HepG2 (cell line): ENCODE measurements at regions not wholly inside any gene's neighbourhood (a gene's known extent, or its start where the extent isn't known, plus 50 kb on each side); places are given as distances from the start of the nearest gene placed in this dataset.

Experiments
- ATAC-seq: fragments of 200-7000 bp; cut with Tn5 transposase; 3 replicates; pipeline ENCODE4 v1.9.1; 2020; ENCODE audit warnings: mild to moderate bottlenecking, moderate library complexity
- BruUV-seq: library from RNA; stranded (reverse); fragments of 400-500 nt; replicated peaks from 2 replicates; lab custom pipeline; 2021; lab: Mats Ljungman, UMichigan
- CTCF ChIA-PET: fragments of 300-600 bp; formaldehyde crosslinking; extraction: SDS; loops from one replicate; lab custom pipeline; 2021; ENCODE audit warnings: low total read pairs, inconsistent platforms, low intra/inter-chr PET ratio; lab: Yijun Ruan, JAX
- POLR2A ChIA-PET: fragments of 350-600 bp; sonication (Branson Sonifier 250); formaldehyde crosslinking; loops from one replicate; lab custom pipeline; 2020; ENCODE audit warnings: antibody characterized with exemption, inconsistent platforms; lab: Yijun Ruan, JAX
- DNase-seq: peaks from one replicate; pipeline ENCODE4 v3.0.0-alpha.2; 2015; ENCODE audit warnings: low spot score
- FAIRE-seq: peaks from 3 replicates; lab custom pipeline; 2011; peaks lifted over from hg19 to GRCh38; lab: Jason Lieb, UNC
- H2AFZ ChIP-seq: one replicate; pipeline ENCODE4 v1.6.1; 2011; ENCODE audit warnings: low read length, inconsistent platforms
- H3K27ac ChIP-seq: fragments of 300-600 bp; 3 replicates; pipeline ENCODE4 v1.8.0; 2011; ENCODE audit warnings: mixed run types, mild to moderate bottlenecking, mixed read lengths, low read length, inconsistent platforms; ENCODE audit not compliant: insufficient read depth; ENCODE audit errors: extremely low read length
- H3K27me3 ChIP-seq, 2 experiments: fragments of 200-600 bp in 1 of 2; 2 replicates in 1 of 2; 3 replicates in 1 of 2; pipeline versions ENCODE4 v1.6.0 to v1.8.0; 2011; ENCODE audit warnings: low read length in 2 of 2, mild to moderate bottlenecking in 2 of 2, moderate library complexity in 2 of 2, inconsistent platforms in 1 of 2; ENCODE audit not compliant: insufficient read depth in 2 of 2, control insufficient read depth in 1 of 2
- H3K36me3 ChIP-seq, 2 experiments: fragments of 200-600 bp in 1 of 2; replicated peaks in 1 of 2; 2 replicates in 1 of 2; 3 replicates in 1 of 2; pipeline versions ENCODE4 v1.5.1 to v1.8.0; 2011; ENCODE audit warnings: low read length in 2 of 2, inconsistent platforms in 1 of 2; ENCODE audit not compliant: insufficient read depth in 2 of 2, control insufficient read depth in 1 of 2
- H3K4me1 ChIP-seq: 2 replicates; pipeline ENCODE4 v1.5.1; 2012; ENCODE audit warnings: low read length, inconsistent platforms; ENCODE audit not compliant: insufficient read depth
- H3K4me2 ChIP-seq: 2 replicates; pipeline ENCODE4 v1.6.0; 2011; ENCODE audit warnings: low read depth, low read length, inconsistent platforms
- H3K4me3 ChIP-seq, 3 experiments: fragments of 200-600 bp in 1 of 3; sonication (generic), shearing (Covaris generic) in 1 of 3; replicated peaks in 1 of 3; 2 replicates each; pipeline ENCODE4 v1.5.1; 2011 to 2016; ENCODE audit warnings: low read length in 3 of 3, inconsistent platforms in 2 of 3, low read depth in 2 of 3, mild to moderate bottlenecking in 2 of 3, control low read depth in 1 of 3, mixed read lengths in 1 of 3; ENCODE audit not compliant: insufficient read depth in 1 of 3
- H3K79me2 ChIP-seq: one replicate; pipeline ENCODE4 v1.6.1; 2011; ENCODE audit warnings: low read length, inconsistent platforms; ENCODE audit not compliant: insufficient read depth
- H3K9ac ChIP-seq: 2 replicates; pipeline ENCODE4 v1.6.0; 2011; ENCODE audit warnings: mild to moderate bottlenecking, low read depth, low read length, inconsistent platforms; ENCODE audit not compliant: insufficient read depth
- H3K9me3 ChIP-seq: 2 replicates; pipeline ENCODE4 v1.5.1; 2012; ENCODE audit warnings: mild to moderate bottlenecking, low read length
- H4K20me1 ChIP-seq: 2 replicates; pipeline ENCODE4 v1.6.0; 2011; ENCODE audit warnings: inconsistent platforms, mild to moderate bottlenecking, low read length, moderate library complexity; ENCODE audit not compliant: insufficient read depth
- ATF7 ChIP-seq, 2 experiments: fragments of 450-650 bp in 1 of 2; sonication (generic) in 1 of 2; formaldehyde crosslinking in 1 of 2; IDR thresholded peaks; 2 replicates each; pipeline versions ENCODE4 v1.4.0 to v1.6.1; 2016 to 2020; ENCODE audit warnings: antibody characterized with exemption in 1 of 2, mild to moderate bottlenecking in 1 of 2, missing genetic modification reagents in 1 of 2
- ELF1 ChIP-seq: sonication (generic); formaldehyde crosslinking; IDR thresholded peaks from 2 replicates; pipeline ENCODE4 v1.4.0; 2020; ENCODE audit warnings: missing genetic modification reagents
- KMT2A ChIP-seq: sonication (generic); formaldehyde crosslinking; IDR thresholded peaks from 2 replicates; pipeline ENCODE4 v1.4.0; 2020; ENCODE audit warnings: missing genetic modification reagents
- MXD4 ChIP-seq: IDR thresholded peaks from 2 replicates; pipeline ENCODE4 v1.6.1; 2016; ENCODE audit warnings: mild to moderate bottlenecking, missing biosample characterization, missing genetic modification reagents
- POLR2G ChIP-seq: fragments of 200-400 bp; formaldehyde crosslinking; IDR thresholded peaks from 2 replicates; pipeline ENCODE4 v1.6.1; 2018; ENCODE audit warnings: mild to moderate bottlenecking, low read depth, low read length, moderate library complexity
- TMF1 ChIP-seq: sonication (generic); formaldehyde crosslinking; IDR thresholded peaks from 2 replicates; pipeline ENCODE4 v1.8.1; 2022; ENCODE audit warnings: low read depth, missing genetic modification reagents
- ZMYM4 ChIP-seq: sonication (generic); formaldehyde crosslinking; IDR thresholded peaks from 2 replicates; pipeline ENCODE4 v1.8.1; 2023; ENCODE audit warnings: mild to moderate bottlenecking, missing genetic modification reagents
- ZNF234 ChIP-seq: sonication (generic); formaldehyde crosslinking; conservative IDR thresholded peaks from 2 replicates; pipeline ENCODE4 v1.5.1; 2020; ENCODE audit warnings: mild to moderate bottlenecking, missing genetic modification reagents
- ZNF816 ChIP-seq: sonication (generic); formaldehyde crosslinking; IDR thresholded peaks from 2 replicates; pipeline ENCODE4 v1.8.0; 2022; ENCODE audit warnings: missing genetic modification reagents, mild to moderate bottlenecking, borderline replicate concordance
- ZZZ3 ChIP-seq: sonication (generic); formaldehyde crosslinking; IDR thresholded peaks from 2 replicates; pipeline ENCODE4 v1.4.0; 2020; ENCODE audit warnings: missing genetic modification reagents, mild to moderate bottlenecking, borderline replicate concordance
- in situ Hi-C: cut with HindIII; loops from 2 replicates; pipeline ENCODE4 v1.10.0; 2017; ENCODE audit warnings: low pct_unique_long_range_greater_than_20kb; ENCODE audit not compliant: extremely low pct_ligation_motif_present
- intact Hi-C: fragments of 100-400 bp; cut with micrococcal nuclease; formaldehyde crosslinking; loops from one replicate; pipeline ENCODE4 v1.10.0; 2022; ENCODE audit not compliant: unreplicated experiment
- TF ChIP-seq, protein P1 (sequence below): sonication (generic); formaldehyde crosslinking; IDR thresholded peaks from 2 replicates; pipeline ENCODE4 v1.9.0; 2021; ENCODE audit warnings: mild to moderate bottlenecking, missing genetic modification reagents
- TF ChIP-seq, protein P2 (sequence below): sonication (generic); formaldehyde crosslinking; IDR thresholded peaks from 2 replicates; pipeline ENCODE4 v1.4.0; 2020; ENCODE audit warnings: missing genetic modification reagents, borderline replicate concordance
- TF ChIP-seq, protein P3 (sequence below): sonication (generic); formaldehyde crosslinking; IDR thresholded peaks from 2 replicates; pipeline ENCODE4 v1.4.0; 2020; ENCODE audit warnings: low read depth, mild to moderate bottlenecking, missing genetic modification reagents

DNA sequence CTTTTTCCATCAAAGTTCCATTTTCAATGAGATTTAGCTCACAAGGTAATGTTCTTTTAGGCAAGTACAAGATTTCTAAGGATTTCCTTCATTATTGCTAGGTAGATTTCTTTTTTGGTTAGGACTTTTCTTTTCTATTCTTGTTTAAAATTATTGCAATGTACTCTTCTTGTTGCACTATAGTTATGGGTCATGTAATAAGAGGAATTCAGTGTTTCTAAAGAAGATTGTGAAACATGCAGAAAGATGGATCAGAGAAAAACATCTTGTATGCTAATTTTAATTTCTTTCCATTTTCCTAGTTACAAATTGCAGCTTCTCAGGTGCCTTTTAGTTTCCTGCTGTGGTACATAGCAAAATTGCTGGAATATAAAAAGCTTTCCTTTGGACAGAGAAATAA lies 56.1 kb downstream of the BTG1 start:
- no peaks in the 10 kb centered on the region for H3K27me3 ChIP-seq
- intact Hi-C loops = no loop called here
- no TSS peak for BruUV-seq
- ChIA-PET POLR2A (interaction anchor here (1.1 to 1.4 kb wide), 2 partner anchors 19 to 56 kb away, joined by 3 read pairs; partner anchors contain the start of gene BTG1), CTCF (no interaction called here)
- ATAC-seq (no peak), DNase-seq (no peak), FAIRE-seq (no peak)
- no peaks in the 10 kb centered on the region for H3K79me2 ChIP-seq
- no peak overlapping the region for H3K27ac ChIP-seq
- H3K36me3 ChIP-seq = no peaks in the 10 kb centered on the region
- H3K4me1 ChIP-seq = peaks cover 12% of the 10 kb centered on the region
- H2AFZ ChIP-seq = no peak overlapping the region
- H3K4me2 ChIP-seq = no peak overlapping the region
- H4K20me1 ChIP-seq = no peaks in the 10 kb centered on the region
- no peak overlapping the region for H3K9ac ChIP-seq
- in situ Hi-C loops = no loop called here
- H3K4me3 ChIP-seq = no peak overlapping the region
- H3K9me3 ChIP-seq = no peaks in the 10 kb centered on the region
- TF ChIP-seq KMT2A (CRISPR knock-in tag) = no peak
- TF ChIP-seq, protein P1, sequence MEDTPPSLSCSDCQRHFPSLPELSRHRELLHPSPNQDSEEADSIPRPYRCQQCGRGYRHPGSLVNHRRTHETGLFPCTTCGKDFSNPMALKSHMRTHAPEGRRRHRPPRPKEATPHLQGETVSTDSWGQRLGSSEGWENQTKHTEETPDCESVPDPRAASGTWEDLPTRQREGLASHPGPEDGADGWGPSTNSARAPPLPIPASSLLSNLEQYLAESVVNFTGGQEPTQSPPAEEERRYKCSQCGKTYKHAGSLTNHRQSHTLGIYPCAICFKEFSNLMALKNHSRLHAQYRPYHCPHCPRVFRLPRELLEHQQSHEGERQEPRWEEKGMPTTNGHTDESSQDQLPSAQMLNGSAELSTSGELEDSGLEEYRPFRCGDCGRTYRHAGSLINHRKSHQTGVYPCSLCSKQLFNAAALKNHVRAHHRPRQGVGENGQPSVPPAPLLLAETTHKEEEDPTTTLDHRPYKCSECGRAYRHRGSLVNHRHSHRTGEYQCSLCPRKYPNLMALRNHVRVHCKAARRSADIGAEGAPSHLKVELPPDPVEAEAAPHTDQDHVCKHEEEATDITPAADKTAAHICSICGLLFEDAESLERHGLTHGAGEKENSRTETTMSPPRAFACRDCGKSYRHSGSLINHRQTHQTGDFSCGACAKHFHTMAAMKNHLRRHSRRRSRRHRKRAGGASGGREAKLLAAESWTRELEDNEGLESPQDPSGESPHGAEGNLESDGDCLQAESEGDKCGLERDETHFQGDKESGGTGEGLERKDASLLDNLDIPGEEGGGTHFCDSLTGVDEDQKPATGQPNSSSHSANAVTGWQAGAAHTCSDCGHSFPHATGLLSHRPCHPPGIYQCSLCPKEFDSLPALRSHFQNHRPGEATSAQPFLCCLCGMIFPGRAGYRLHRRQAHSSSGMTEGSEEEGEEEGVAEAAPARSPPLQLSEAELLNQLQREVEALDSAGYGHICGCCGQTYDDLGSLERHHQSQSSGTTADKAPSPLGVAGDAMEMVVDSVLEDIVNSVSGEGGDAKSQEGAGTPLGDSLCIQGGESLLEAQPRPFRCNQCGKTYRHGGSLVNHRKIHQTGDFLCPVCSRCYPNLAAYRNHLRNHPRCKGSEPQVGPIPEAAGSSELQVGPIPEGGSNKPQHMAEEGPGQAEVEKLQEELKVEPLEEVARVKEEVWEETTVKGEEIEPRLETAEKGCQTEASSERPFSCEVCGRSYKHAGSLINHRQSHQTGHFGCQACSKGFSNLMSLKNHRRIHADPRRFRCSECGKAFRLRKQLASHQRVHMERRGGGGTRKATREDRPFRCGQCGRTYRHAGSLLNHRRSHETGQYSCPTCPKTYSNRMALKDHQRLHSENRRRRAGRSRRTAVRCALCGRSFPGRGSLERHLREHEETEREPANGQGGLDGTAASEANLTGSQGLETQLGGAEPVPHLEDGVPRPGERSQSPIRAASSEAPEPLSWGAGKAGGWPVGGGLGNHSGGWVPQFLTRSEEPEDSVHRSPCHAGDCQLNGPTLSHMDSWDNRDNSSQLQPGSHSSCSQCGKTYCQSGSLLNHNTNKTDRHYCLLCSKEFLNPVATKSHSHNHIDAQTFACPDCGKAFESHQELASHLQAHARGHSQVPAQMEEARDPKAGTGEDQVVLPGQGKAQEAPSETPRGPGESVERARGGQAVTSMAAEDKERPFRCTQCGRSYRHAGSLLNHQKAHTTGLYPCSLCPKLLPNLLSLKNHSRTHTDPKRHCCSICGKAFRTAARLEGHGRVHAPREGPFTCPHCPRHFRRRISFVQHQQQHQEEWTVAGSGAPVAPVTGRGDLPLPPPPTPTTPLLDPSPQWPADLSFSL = no peak
- TF ChIP-seq, protein P2, sequence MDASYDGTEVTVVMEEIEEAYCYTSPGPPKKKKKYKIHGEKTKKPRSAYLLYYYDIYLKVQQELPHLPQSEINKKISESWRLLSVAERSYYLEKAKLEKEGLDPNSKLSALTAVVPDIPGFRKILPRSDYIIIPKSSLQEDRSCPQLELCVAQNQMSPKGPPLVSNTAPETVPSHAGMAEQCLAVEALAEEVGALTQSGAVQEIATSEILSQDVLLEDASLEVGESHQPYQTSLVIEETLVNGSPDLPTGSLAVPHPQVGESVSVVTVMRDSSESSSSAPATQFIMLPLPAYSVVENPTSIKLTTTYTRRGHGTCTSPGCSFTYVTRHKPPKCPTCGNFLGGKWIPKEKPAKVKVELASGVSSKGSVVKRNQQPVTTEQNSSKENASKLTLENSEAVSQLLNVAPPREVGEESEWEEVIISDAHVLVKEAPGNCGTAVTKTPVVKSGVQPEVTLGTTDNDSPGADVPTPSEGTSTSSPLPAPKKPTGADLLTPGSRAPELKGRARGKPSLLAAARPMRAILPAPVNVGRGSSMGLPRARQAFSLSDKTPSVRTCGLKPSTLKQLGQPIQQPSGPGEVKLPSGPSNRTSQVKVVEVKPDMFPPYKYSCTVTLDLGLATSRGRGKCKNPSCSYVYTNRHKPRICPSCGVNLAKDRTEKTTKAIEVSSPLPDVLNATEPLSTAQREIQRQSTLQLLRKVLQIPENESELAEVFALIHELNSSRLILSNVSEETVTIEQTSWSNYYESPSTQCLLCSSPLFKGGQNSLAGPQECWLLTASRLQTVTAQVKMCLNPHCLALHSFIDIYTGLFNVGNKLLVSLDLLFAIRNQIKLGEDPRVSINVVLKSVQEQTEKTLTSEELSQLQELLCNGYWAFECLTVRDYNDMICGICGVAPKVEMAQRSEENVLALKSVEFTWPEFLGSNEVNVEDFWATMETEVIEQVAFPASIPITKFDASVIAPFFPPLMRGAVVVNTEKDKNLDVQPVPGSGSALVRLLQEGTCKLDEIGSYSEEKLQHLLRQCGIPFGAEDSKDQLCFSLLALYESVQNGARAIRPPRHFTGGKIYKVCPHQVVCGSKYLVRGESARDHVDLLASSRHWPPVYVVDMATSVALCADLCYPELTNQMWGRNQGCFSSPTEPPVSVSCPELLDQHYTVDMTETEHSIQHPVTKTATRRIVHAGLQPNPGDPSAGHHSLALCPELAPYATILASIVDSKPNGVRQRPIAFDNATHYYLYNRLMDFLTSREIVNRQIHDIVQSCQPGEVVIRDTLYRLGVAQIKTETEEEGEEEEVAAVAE (CRISPR knock-in tag) = no peak
- no peak for TF ChIP-seq ELF1 (CRISPR knock-in tag)
- TF ChIP-seq ZNF234 (CRISPR knock-in tag) = no peak
- TF ChIP-seq ATF7 (IDR thresholded peaks at IDR 0.05) = no peak
- no peak for TF ChIP-seq ATF7 (CRISPR knock-in tag; IDR thresholded peaks at IDR 0.05)
- TF ChIP-seq ZMYM4 (CRISPR knock-in tag) = no peak
- TF ChIP-seq POLR2G = no peak
- no peak for TF ChIP-seq ZZZ3
- TF ChIP-seq MXD4 (CRISPR knock-in tag) = no peak
- no peak for TF ChIP-seq TMF1 (CRISPR knock-in tag)
- TF ChIP-seq ZNF816 (CRISPR knock-in tag) = no peak
- TF ChIP-seq, protein P3, sequence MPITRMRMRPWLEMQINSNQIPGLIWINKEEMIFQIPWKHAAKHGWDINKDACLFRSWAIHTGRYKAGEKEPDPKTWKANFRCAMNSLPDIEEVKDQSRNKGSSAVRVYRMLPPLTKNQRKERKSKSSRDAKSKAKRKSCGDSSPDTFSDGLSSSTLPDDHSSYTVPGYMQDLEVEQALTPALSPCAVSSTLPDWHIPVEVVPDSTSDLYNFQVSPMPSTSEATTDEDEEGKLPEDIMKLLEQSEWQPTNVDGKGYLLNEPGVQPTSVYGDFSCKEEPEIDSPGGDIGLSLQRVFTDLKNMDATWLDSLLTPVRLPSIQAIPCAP = no peak
